ENCODE measurements at regions not wholly inside any gene's neighbourhood (a gene's known extent, or its start where the extent isn't known, plus 50 kb on each side); places are given as distances from the start of the nearest gene placed in this dataset.
A peak's percentile ranks its signal among the peaks of the same experiment; 100 is the strongest.

DNA sequence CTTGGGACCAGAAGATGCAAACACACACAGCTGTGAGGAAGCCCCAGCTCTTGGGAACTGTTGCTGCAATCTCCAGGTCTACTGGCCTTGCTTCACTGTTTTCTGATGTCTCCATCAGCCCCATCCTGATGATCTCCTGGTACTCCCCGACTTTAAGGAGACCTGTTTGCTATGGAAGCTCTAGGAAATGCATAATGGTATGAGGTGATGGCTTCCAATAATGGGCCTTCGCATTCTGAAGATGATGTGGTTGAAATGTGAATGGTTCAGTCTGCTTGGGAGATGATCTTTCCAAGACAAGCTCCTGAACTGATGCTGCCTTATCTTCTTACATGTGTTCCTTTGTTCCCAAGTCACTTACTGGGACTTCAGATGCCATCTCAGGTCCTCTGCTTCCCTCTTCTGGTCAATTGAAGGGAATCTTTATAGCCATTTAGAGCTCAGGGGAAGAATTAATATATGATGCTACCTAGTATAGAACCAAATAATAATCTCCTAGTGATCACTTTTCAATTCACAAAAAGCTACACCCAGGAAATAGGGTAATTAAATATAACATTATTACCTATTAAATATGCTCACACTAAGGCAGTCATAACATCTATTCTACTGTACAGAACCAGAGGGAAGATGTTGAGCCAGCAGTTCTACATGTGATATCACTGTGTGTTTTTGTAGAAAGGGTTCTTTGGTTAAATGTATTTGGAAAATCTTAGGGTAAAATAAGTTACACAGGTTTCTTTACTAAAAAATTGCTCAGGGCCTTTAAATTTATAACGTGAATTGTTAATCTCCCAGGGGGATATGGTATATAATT, 73.9 kb upstream of the VTCN1 start:
- TF ChIP-seq, protein P1, sequence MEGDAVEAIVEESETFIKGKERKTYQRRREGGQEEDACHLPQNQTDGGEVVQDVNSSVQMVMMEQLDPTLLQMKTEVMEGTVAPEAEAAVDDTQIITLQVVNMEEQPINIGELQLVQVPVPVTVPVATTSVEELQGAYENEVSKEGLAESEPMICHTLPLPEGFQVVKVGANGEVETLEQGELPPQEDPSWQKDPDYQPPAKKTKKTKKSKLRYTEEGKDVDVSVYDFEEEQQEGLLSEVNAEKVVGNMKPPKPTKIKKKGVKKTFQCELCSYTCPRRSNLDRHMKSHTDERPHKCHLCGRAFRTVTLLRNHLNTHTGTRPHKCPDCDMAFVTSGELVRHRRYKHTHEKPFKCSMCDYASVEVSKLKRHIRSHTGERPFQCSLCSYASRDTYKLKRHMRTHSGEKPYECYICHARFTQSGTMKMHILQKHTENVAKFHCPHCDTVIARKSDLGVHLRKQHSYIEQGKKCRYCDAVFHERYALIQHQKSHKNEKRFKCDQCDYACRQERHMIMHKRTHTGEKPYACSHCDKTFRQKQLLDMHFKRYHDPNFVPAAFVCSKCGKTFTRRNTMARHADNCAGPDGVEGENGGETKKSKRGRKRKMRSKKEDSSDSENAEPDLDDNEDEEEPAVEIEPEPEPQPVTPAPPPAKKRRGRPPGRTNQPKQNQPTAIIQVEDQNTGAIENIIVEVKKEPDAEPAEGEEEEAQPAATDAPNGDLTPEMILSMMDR (IDR thresholded peaks at IDR 0.05): peak in 1 of 3 experiments; percentile 44
- no peak for DNase-seq (ENCODE audit: low spot score in 2 of 2)
- Histone ChIP-seq H3K27me3 (no peaks in the 10 kb centered on the region), H3K4me3 (no peak overlapping the region), H3K4me1 (no peaks in the 10 kb centered on the region), H3K27ac (no peak overlapping the region), H3K36me3 (no peaks in the 10 kb centered on the region), H3K9me3 (no peaks in the 10 kb centered on the region)
- intact Hi-C loops (cut with DNase I): loop anchor here (1.0 kb wide), 1 partner anchor 217 kb away; no protein-coding TSS in a partner anchor

DNA sequence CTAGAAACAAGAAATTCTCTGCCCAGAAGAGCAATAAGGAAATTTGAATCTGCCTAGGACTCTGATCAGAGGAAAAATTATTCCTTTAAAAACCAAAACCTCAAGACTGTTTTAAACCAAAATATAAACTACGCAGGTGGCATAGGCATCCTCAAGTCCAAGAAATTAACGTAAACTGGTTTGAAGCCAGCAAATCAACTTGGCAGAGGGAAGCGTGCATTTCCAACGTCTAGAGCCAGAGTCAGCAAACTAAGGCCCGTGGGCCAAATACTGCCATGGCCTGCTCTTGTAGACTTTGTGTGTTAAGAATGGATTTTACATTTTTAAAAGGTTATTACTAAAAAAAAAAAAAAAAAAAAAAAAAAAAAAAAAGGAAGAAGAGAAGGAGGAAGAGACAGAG, 67.8 kb upstream of the VTCN1 start:
- Histone ChIP-seq H3K4me3 (no peak overlapping the region), H3K27ac (no peak overlapping the region), H3K36me3 (no peaks in the 10 kb centered on the region), H3K4me1 (no peaks in the 10 kb centered on the region), H3K9me3 (no peaks in the 10 kb centered on the region), H3K27me3 (no peaks in the 10 kb centered on the region)
- intact Hi-C loops (cut with DNase I): no loop called here
- no peak for DNase-seq (ENCODE audit: low spot score in 2 of 2)
- TF ChIP-seq, protein P1 (IDR thresholded peaks at IDR 0.05): no peak

DNA sequence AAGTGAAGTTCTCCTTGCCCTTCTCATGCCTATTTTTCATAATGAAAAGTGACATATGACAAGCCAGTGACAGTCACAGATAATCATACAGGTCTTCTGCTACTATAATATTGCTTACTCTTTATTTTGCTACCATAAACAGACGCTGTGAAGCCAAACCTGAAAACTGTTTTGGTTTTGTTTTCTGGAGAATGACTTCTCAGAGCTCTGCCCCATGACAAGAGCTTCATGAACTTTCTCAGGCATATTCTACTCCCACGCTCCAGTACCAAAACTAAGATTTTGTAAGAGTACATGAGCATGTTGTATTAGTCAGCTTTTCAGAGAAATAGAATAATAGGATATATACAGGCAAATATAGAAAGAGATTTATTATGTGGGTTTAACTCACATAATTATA, 64.3 kb upstream of the VTCN1 start:
- DNase-seq (ENCODE audit: low spot score in 2 of 2): no peak
- Histone ChIP-seq H3K27me3 (no peaks in the 10 kb centered on the region), H3K36me3 (no peaks in the 10 kb centered on the region), H3K4me3 (no peak overlapping the region), H3K9me3 (no peaks in the 10 kb centered on the region), H3K4me1 (no peaks in the 10 kb centered on the region), H3K27ac (no peak overlapping the region)
- TF ChIP-seq, protein P1 (IDR thresholded peaks at IDR 0.05): no peak
- intact Hi-C loops (cut with DNase I): no loop called here

DNA sequence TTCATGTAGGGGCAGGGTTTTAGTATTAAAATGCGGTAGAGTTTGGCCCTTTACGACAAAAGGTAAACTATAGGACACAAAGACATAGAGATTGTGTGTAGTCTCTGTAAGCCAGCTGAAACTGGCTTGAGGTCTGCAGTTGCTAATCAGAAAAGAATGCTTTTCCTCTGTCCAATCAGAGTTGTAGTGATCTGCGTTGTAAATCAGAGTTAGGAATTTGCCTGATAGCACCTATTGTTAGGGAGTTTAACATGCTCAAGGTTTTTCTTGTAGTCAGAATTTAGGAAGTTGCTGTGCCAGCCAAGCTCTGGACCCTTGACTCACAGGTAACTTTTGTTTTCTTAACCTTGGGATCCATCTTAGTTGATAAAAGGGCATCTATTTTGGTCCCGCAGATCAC, 61.2 kb upstream of the VTCN1 start:
- H3K27me3 ChIP-seq: no peaks in the 10 kb centered on the region
- no peak overlapping the region for H3K4me3 ChIP-seq
- DNase-seq (ENCODE audit: low spot score in 2 of 2): no peak
- TF ChIP-seq, protein P1 (IDR thresholded peaks at IDR 0.05): no peak
- H3K9me3 ChIP-seq: no peaks in the 10 kb centered on the region
- intact Hi-C loops (cut with DNase I): no loop called here
- H3K4me1 ChIP-seq: peaks cover 0 to 3% of the 10 kb centered on the region in 2 donors
- no peaks in the 10 kb centered on the region for H3K36me3 ChIP-seq
- H3K27ac ChIP-seq: no peak overlapping the region

DNA sequence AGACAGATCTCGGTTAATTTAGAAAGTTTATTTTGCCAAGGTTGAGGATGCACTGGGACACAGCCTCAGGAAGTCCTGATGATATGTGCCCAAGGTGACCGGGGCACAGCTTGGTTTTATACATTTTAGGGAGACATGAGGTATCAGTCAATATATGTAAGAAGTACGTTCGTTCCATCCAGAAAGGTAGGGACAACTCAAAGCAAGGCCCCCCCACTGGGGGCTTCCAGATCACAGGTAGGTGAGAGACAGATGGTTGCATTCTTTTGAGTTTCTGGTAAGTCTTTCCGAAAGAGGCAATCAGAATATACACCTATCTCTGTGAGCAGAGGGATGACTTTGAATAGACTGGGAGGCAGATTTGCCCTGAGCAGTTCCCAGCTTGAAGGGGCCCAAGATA, 60.4 kb upstream of the VTCN1 start:
- Histone ChIP-seq H3K27me3 (no peaks in the 10 kb centered on the region), H3K27ac (no peak overlapping the region), H3K4me3 (no peak overlapping the region), H3K36me3 (no peaks in the 10 kb centered on the region), H3K4me1 (peaks cover 0 to 9% of the 10 kb centered on the region in 2 donors), H3K9me3 (no peaks in the 10 kb centered on the region)
- TF ChIP-seq, protein P1 (IDR thresholded peaks at IDR 0.05): no peak
- intact Hi-C loops (cut with DNase I): no loop called here
- no peak for DNase-seq (ENCODE audit: low spot score in 2 of 2)
